Right cardiac atrium (tissue), 5 donors: ENCODE measurements at regions not wholly inside any gene's neighbourhood (a gene's known extent, or its start where the extent isn't known, plus 50 kb on each side); places are given as distances from the start of the nearest gene placed in this dataset.

Experiments
- ATAC-seq, 2 donors: fragments of 200-7000 bp; cut with Tn5 transposase; one replicate each; pipeline versions ENCODE4 v1.8.0 to v1.9.1; 2020; ENCODE audit warnings: moderate library complexity in 2 of 2, mild to moderate bottlenecking in 1 of 2
- DNase-seq, 3 donors: peaks; one replicate each; pipeline ENCODE4 v3.0.0-alpha.2; 2020
- H3K27ac ChIP-seq: one replicate; pipeline ENCODE4 v1.5.1; 2013; ENCODE audit warnings: mild to moderate bottlenecking, low read length, control low read depth, moderate library complexity
- H3K27me3 ChIP-seq: one replicate; pipeline ENCODE4 v1.6.1; 2013; ENCODE audit not compliant: control insufficient read depth, insufficient read depth
- H3K4me1 ChIP-seq: one replicate; pipeline ENCODE4 v1.6.1; 2013; ENCODE audit warnings: low read length; ENCODE audit not compliant: control insufficient read depth, insufficient read depth
- H3K4me3 ChIP-seq: one replicate; pipeline ENCODE4 v1.5.1; 2013; ENCODE audit warnings: low read length, control low read depth
- H3K9me3 ChIP-seq: one replicate; pipeline ENCODE4 v1.6.1; 2013; ENCODE audit warnings: low read length; ENCODE audit not compliant: control insufficient read depth
- WGBS: extraction: QIAGEN DNeasy Blood & Tissue Kit; methylation state at CpG from one replicate; pipeline ENCODE4 v1.1.7; 2013; 5-methylcytosine and 5-hydroxymethylcytosine counted together
- intact Hi-C, 4 donors: fragments of 100-400 bp; cut with DNase I; formaldehyde crosslinking; loops; one replicate each; pipeline versions ENCODE4 v1.11.0 to v1.14.0; 2022 to 2023
- donor health status: healthy with polysubstance abuse.
- donor health status: DM: no; HTN: yes; CAD: no.
- donor health status: DM: no; HTN: no; CAD: no.
- donor health status: DM: no; HTN: yes; CAD: no; lungs with severe emphysema.
- donor health status: DM: yes; HTN: yes; CAD: no.

DNA sequence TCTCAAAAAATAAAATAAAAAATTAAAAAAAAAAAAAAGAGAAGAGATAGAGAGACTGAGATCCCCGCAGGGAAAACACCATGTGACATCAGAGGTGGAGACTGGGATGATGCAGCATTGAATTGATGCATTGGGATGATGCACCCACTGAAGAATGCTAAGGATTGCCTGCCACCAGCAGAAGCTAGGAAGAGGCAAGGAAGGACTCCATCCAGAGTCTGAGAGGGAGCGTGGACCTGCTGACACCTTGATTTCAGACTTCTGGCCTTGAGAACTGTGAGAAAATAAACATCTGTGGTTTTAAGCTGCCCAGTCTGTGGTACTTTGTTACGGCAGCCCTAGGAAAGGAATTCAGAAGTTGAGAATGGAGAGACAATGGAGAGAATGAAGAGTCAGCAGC, 89.8 kb upstream of the PRPS1L1 start:
- no peak for ATAC-seq
- no peak overlapping the region for H3K27ac ChIP-seq
- 90% methylated on average over 3 of the region's 3 CpGs for WGBS
- intact Hi-C loops = no loop called here
- DNase-seq = no peak
- no peak overlapping the region for H3K4me3 ChIP-seq
- H3K9me3 ChIP-seq = no peaks in the 10 kb centered on the region
- H3K4me1 ChIP-seq = no peaks in the 10 kb centered on the region
- no peaks in the 10 kb centered on the region for H3K27me3 ChIP-seq

DNA sequence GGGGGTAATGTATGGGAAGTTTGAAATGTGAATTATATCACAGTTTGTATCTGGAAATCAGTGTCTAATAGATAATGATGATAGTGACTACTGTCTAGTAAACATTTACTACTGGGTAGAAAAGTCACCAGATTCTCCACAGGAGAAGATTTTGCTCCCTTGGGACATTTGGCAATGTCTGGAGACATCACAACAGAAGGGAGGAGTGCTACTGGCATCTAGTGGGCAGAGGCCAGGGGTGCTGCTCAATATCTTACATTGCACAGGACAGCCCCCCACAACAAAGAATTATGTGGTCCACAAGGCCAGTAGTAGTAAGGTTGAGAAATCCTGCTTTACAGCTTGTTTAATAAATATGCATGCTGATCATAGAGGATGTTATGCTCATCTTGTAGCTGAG, 92.3 kb upstream of the PRPS1L1 start:
- intact Hi-C loops = no loop called here
- no peak overlapping the region for H3K4me3 ChIP-seq
- H3K27me3 ChIP-seq = no peaks in the 10 kb centered on the region
- no peaks in the 10 kb centered on the region for H3K4me1 ChIP-seq
- peak in 1 of 2 donors; percentile 45 for ATAC-seq
- no peak overlapping the region for H3K27ac ChIP-seq
- no peaks in the 10 kb centered on the region for H3K9me3 ChIP-seq
- DNase-seq = peak in 1 of 3 donors; percentile 27

DNA sequence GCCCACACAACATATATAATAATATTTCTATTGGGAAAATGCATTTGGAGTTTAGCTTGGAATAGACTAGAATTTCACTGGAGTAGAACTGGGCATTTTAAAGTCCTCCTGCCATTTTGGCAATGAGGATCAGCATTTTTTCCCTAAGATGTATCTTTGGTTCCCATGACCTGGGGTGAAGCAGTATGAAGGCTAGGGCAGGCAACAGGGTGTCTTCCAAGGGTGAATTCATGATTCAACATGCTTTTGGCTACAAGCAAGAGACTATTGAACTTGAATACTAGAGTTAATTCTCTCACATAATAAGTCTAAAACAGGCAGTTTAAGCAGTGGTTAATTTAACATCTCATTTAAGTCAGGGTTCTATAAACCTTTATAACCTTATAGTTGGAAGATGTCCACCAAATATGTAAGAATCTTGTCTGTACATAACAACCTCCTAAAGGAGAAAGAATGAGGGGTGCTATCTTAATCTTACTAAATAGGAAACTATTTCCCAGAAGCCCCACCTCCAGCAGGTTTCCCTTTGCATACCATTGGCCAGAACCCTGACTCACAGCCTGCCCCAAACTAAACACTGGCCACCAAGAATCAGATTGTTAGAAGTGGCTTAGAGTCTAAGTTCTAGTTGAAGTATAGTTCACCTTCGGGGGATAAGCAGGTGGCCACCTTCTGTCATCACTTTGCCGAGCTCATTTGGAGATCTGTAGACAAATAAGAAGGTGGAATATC, 96.0 kb upstream of the PRPS1L1 start:
- intact Hi-C loops = no loop called here
- DNase-seq (no peak), ATAC-seq (no peak)
- Histone ChIP-seq H3K9me3 (no peaks in the 10 kb centered on the region), H3K27me3 (no peaks in the 10 kb centered on the region), H3K27ac (no peak overlapping the region), H3K4me3 (no peak overlapping the region), H3K4me1 (no peaks in the 10 kb centered on the region)
- 94% methylated on average over 2 of the region's 2 CpGs for WGBS

DNA sequence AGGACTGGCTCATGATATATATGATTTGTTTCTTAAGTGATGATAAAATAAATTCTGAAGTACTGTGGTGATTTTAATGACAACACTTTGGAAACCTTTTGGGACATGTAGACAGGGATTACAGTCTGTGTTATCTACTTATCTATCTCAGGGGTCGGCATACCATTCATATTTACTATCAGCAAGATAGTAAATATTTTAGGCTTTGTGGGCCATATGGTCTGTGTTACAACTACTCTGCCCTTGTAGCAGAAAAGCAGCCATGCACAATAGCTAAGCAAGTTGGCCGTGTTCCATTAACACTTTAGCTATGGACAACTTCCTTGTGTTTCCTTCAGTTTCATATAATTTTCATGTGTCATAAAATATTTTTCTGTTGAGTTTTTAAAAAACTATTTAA, 97.8 kb upstream of the PRPS1L1 start:
- H3K4me3 ChIP-seq = no peak overlapping the region
- intact Hi-C loops = no loop called here
- H3K4me1 ChIP-seq = no peaks in the 10 kb centered on the region
- DNase-seq (no peak), ATAC-seq (no peak)
- H3K27ac ChIP-seq = no peak overlapping the region
- no peaks in the 10 kb centered on the region for H3K9me3 ChIP-seq
- no peaks in the 10 kb centered on the region for H3K27me3 ChIP-seq
- 40% methylated on average over 2 of the region's 2 CpGs for WGBS

DNA sequence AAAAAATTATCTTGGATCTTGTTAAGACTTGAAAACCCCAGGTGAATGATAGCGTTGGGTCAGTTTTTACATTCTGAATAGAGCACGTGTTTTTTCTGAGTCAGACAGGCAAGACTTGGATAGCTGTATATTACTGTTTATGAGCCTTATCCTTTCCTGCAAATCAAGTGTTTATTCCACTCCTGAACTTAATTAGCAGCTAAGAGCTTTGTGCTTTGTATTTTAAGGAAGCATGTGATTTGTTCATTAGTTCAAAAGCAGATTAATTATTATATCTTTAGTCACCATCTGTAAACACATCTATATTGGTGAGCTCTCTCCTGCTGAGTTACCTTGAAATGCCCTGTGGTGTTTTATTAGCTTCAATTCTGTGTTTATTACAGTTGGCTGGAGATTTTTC, 98.6 kb upstream of the PRPS1L1 start:
- DNase-seq (no peak), ATAC-seq (no peak)
- H3K27ac ChIP-seq = no peak overlapping the region
- no peaks in the 10 kb centered on the region for H3K27me3 ChIP-seq
- no peaks in the 10 kb centered on the region for H3K4me1 ChIP-seq
- H3K9me3 ChIP-seq = no peaks in the 10 kb centered on the region
- no peak overlapping the region for H3K4me3 ChIP-seq
- 72% methylated on average over 2 of the region's 2 CpGs for WGBS
- intact Hi-C loops = no loop called here

DNA sequence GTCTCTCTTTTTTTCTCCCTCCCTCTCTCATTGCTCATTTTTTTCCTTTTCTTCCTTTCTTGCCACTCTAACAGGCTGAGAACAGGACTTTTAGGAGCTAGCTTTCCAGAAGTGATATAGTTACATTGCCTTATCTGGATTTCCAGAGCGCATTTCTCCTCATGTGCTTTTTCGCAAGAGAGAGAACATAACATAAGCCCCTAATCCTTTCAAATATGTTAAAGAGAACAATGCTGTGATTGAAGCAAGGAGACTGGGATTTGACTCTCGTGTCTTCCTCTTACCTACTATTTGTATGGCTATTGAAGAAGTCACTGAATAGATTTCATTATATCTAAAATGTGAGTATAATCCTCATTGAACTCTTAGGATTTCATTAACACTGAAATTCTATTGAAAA, 101.2 kb upstream of the PRPS1L1 start:
- WGBS = 64% methylated on average over 3 of the region's 3 CpGs
- Histone ChIP-seq H3K9me3 (no peaks in the 10 kb centered on the region), H3K27ac (no peak overlapping the region), H3K4me3 (no peak overlapping the region), H3K4me1 (no peaks in the 10 kb centered on the region), H3K27me3 (no peaks in the 10 kb centered on the region)
- DNase-seq (no peak), ATAC-seq (no peak)
- intact Hi-C loops = no loop called here

DNA sequence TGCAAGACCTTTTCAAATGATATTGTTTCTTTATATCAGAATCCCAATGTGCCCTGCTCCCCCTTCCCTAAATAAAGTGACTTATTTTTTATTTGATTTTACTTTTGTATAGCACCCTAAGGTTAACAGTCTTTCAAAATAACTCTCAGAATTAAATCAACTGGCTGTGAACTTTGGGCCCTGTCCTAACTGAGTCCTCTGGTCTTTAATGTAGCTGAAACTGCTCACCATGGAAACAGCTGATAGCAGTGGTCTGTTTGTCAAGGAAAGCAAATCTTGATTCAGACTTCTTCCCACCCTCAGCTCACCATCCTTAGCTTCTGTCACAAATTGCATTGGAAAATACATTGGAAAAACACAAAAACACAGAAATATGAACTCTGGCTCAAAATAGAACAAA, 105.2 kb upstream of the PRPS1L1 start:
- Histone ChIP-seq H3K27ac (no peak overlapping the region), H3K4me3 (no peak overlapping the region), H3K27me3 (no peaks in the 10 kb centered on the region), H3K9me3 (no peaks in the 10 kb centered on the region), H3K4me1 (no peaks in the 10 kb centered on the region)
- no peak for ATAC-seq
- intact Hi-C loops = no loop called here
- DNase-seq = no peak

DNA sequence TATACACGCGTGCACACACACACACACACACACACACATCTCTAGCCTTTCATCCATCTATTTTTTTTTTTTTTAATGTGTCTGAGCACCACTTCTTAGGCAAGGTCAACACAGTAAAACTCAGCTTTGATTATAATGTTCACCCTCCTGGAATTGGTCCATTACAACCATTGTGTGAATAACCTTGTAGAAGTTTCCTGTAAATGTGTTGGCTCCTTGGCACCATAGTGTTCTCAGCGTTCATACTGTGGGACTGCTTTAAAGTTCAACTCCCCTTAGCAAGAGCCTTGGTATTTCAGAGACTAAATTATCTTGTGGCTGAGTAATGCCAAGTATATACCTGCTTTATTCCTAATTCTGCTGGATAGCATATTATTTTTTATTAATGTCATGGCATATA, 106.3 kb upstream of the PRPS1L1 start:
- no peaks in the 10 kb centered on the region for H3K27me3 ChIP-seq
- no peak overlapping the region for H3K27ac ChIP-seq
- intact Hi-C loops = no loop called here
- DNase-seq (no peak), ATAC-seq (no peak)
- no peaks in the 10 kb centered on the region for H3K9me3 ChIP-seq
- 79% methylated on average over 3 of the region's 3 CpGs for WGBS
- H3K4me3 ChIP-seq = no peak overlapping the region
- H3K4me1 ChIP-seq = no peaks in the 10 kb centered on the region

DNA sequence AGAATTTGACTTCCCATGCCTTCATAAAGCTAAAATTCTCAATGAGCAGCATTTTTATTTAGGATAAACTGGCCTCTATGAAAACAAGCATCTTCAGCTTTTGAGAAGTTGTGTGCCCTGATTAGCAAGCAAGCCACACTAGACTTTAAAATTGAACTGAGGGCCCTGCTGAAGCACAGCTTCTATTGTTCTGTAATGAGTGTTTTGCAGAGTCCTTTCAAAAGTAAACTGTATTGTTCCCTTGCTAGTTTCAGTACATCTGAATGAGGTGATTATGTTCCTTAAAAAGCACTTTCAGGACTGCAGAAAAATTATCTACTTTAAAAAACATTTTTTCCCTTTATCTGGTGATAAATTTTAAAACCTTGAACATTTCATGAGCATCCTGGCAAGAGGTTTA, 113.3 kb upstream of the PRPS1L1 start:
- H3K27me3 ChIP-seq = no peaks in the 10 kb centered on the region
- H3K4me1 ChIP-seq = no peaks in the 10 kb centered on the region
- ATAC-seq (no peak), DNase-seq (no peak)
- intact Hi-C loops = no loop called here
- H3K4me3 ChIP-seq = no peak overlapping the region
- no peaks in the 10 kb centered on the region for H3K9me3 ChIP-seq
- no peak overlapping the region for H3K27ac ChIP-seq

DNA sequence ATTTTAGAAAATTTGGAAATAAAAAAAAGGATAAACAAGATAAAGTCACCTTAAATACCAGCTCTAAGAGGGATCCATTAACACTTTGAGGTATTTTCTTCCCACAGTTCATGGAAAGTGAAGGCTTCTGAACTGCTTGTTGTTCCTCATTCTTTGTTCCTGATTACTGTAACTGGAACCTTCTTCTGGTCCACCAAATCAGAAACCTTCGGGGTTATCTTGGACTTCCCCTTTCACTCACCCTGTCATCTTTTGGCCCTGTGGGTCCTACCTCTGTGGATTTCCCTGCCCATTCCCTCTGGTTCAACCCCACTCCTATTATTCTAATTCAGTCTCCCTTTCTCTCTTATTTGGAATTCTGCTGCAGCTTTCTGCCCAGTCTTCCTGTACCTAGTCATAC, 116.5 kb upstream of the PRPS1L1 start:
- no peaks in the 10 kb centered on the region for H3K4me1 ChIP-seq
- H3K4me3 ChIP-seq = no peak overlapping the region
- H3K27me3 ChIP-seq = no peaks in the 10 kb centered on the region
- no peak overlapping the region for H3K27ac ChIP-seq
- intact Hi-C loops = no loop called here
- ATAC-seq = no peak
- H3K9me3 ChIP-seq = no peaks in the 10 kb centered on the region
- 70% methylated on average over 1 of the region's 1 CpG for WGBS
- no peak for DNase-seq

DNA sequence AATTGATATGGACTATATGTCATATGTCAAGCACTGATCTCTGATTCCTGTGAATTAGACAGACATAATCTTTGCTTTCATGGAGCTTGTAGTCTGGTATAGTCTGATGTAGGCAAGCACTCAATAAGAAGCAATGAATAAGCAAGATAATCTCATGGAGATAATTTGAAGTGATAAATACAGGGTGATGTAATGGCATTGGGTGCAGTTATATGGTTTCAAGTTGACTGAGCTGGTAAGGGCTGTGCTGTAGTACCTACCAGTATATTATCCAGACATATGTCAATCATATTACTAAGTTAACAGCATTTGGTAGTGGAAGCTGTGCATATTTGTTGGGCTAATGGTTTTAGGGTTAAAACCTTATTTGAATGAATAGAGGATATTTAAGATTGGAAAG, 117.5 kb upstream of the PRPS1L1 start:
- Histone ChIP-seq H3K27ac (no peak overlapping the region), H3K4me1 (no peaks in the 10 kb centered on the region), H3K4me3 (no peak overlapping the region), H3K9me3 (no peaks in the 10 kb centered on the region), H3K27me3 (no peaks in the 10 kb centered on the region)
- DNase-seq = no peak
- ATAC-seq = no peak
- intact Hi-C loops = no loop called here

DNA sequence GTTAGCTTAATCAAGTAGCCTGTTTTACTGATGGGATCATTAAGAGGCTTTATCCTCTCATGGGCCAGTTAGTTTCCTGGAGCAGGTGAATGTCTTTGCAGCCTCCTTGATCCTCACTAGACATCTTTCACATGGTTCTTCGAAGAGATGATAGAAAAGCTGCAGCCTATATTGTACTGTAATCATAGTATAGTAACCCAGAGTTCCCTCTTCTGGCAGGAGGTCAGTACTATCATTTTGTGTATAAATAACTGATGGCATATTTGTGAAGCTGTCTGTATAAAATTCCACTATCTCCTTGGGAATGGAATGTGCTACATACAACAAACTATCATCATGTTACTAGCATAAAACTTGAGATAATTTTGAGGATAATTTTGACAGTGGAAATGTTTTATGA, 123.8 kb upstream of the PRPS1L1 start:
- WGBS = 81% methylated on average over 1 of the region's 1 CpG
- no peaks in the 10 kb centered on the region for H3K27me3 ChIP-seq
- intact Hi-C loops = no loop called here
- no peaks in the 10 kb centered on the region for H3K4me1 ChIP-seq
- no peak for ATAC-seq
- DNase-seq = no peak
- H3K27ac ChIP-seq = no peak overlapping the region
- no peak overlapping the region for H3K4me3 ChIP-seq
- H3K9me3 ChIP-seq = no peaks in the 10 kb centered on the region
